Activated CD4-positive, alpha-beta memory T cell treated with anti-CD3 and anti-CD28 coated beads for 36 hours (primary cell): ENCODE measurements at regions not wholly inside any gene's neighbourhood (a gene's known extent, or its start where the extent isn't known, plus 50 kb on each side); places are given as distances from the start of the nearest gene placed in this dataset.

ENCODE experiments used
- CTCF ChIA-PET: fragments of 350-600 bp; sonication (Branson Sonifier 250); formaldehyde crosslinking; loops from one replicate; lab custom pipeline; 2021; ENCODE audit warnings: antibody characterized with exemption, inconsistent platforms; lab: Charles Lee
- POLR2A ChIA-PET: fragments of 350-600 bp; sonication (Branson Sonifier 250); formaldehyde crosslinking; loops from one replicate; lab custom pipeline; 2021; ENCODE audit warnings: antibody characterized with exemption; lab: Charles Lee
- DNase-seq: peaks from one replicate; pipeline ENCODE4 v3.0.0-alpha.2; 2020
- H3K27ac Mint-ChIP-seq: one replicate; pipeline ENCODE4 v1.8.0; 2021; ENCODE audit warnings: mixed read lengths
- H3K27me3 Mint-ChIP-seq: one replicate; pipeline ENCODE4 v1.8.0; 2021; ENCODE audit warnings: mixed read lengths
- H3K36me3 Mint-ChIP-seq: one replicate; pipeline ENCODE4 v1.8.0; 2021; ENCODE audit warnings: mixed read lengths
- H3K4me1 Mint-ChIP-seq: one replicate; pipeline ENCODE4 v1.8.0; 2021; ENCODE audit warnings: low read depth, mixed read lengths
- H3K4me3 Mint-ChIP-seq: one replicate; pipeline ENCODE4 v1.8.0; 2021; ENCODE audit warnings: mild to moderate bottlenecking, mixed read lengths
- H3K9me3 Mint-ChIP-seq: one replicate; pipeline ENCODE4 v1.8.0; 2021; ENCODE audit warnings: mixed read lengths
- intact Hi-C: fragments of 100-400 bp; cut with micrococcal nuclease; formaldehyde crosslinking; loops from one replicate; pipeline ENCODE4 v1.15.1; 2023

DNA sequence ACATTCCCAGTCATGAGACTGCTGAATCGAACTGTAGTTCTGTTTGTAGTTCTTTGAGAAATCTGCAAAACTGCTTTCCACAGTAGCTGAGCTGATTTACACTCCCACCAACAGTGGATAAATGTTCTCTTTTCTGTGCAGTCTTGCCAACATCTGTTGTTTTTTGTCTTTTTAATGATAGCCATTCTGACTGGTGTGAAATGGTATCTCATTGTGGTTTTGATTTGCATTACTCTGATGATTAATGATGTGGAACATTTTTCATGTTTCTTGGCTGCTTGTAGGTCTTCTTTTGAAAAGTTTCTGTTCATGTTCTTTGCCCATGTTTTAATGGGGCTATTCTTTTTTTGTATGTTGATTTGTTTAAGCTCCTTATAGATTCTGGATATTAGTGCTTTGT lies 187.3 kb upstream of the TLE4 start:
- CTCF ChIA-PET = no interaction called here
- Mint-ChIP-seq H3K4me3 (no peak overlapping the region), H3K27me3 (peaks cover 4% of the 10 kb centered on the region), H3K27ac (no peak overlapping the region), H3K36me3 (no peaks in the 10 kb centered on the region), H3K9me3 (peaks cover 3% of the 10 kb centered on the region), H3K4me1 (no peaks in the 10 kb centered on the region)
- intact Hi-C loops = no loop called here
- POLR2A ChIA-PET = no interaction called here
- no peak for DNase-seq

DNA sequence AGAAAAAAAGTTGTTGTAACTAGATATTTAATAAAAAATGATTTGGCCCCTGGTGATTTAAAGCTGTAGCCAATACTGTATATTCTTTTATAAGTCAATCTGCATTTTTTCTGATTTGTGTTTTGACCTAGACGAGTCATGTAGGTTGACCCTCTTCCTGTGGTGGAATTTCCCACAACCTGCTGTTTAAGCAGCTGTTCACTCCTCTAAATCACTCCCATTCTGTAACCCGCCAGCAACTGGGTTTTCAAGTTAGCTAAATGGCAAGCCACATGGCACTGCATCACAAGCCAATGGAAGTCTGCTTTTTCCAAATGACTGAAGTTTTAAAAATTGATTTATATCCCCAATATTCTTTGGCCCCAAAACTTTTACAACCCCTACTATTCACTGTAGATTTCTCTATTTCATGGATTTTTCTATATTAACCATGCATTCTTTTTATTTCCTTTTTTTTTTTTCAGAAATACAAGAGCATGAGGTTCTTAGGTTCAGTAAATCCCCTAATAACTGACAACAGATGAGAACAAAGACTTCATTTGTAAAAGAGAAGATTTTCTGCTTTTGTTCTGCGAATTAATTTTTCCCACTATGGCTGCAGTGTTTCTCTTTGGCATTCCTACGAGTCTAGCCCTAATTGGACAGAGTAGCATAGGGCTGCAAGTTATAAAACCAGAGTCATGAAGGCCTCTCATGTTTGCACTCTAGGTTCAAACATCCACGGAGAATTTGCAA lies 184.5 kb upstream of the TLE4 start:
- H3K27ac Mint-ChIP-seq = no peak overlapping the region
- ChIA-PET CTCF (no interaction called here), POLR2A (no interaction called here)
- H3K27me3 Mint-ChIP-seq = peaks cover 5% of the 10 kb centered on the region
- no peak for DNase-seq
- no peaks in the 10 kb centered on the region for H3K36me3 Mint-ChIP-seq
- H3K9me3 Mint-ChIP-seq = no peaks in the 10 kb centered on the region
- no peaks in the 10 kb centered on the region for H3K4me1 Mint-ChIP-seq
- intact Hi-C loops = no loop called here
- no peak overlapping the region for H3K4me3 Mint-ChIP-seq

DNA sequence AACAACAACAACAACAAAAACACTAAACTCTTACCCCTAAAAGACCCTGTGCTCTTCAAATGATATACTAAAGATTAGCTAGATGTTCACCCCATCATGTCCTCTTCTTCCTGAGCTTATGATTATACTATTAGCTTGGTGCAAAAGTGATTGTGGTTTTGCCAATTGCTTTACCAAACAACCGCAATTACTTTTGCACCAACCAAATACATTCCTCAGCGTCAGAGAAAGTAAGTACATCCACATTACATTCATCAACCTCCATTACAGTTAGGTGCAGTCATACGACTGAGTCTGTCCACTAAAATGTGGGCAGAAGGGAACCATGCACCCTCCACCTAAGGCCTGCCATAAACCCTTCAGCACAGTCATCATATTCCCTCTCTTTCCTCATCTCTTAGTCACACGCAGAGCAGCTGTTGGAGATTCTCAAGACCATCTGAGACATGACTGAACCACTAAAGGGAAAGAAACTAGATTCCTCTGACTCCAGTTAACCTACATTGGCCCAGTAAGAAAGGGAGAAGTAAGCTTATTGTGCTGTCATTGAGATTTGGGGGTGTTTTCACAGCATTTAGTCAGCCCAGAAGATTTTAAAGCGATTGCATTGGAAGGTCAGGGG lies 181.6 kb upstream of the TLE4 start:
- Mint-ChIP-seq H3K4me3 (no peak overlapping the region), H3K4me1 (no peaks in the 10 kb centered on the region), H3K27me3 (peaks cover 5% of the 10 kb centered on the region), H3K36me3 (no peaks in the 10 kb centered on the region), H3K27ac (no peak overlapping the region), H3K9me3 (no peaks in the 10 kb centered on the region)
- intact Hi-C loops = no loop called here
- no peak for DNase-seq
- ChIA-PET CTCF (no interaction called here), POLR2A (no interaction called here)

GRCh38 chr9:79390781-79391770 lies 180.7 kb upstream of the TLE4 start:
- ChIA-PET CTCF (no interaction called here), POLR2A (no interaction called here)
- Mint-ChIP-seq H3K4me3 (no peak overlapping the region), H3K27me3 (peaks cover 5% of the 10 kb centered on the region), H3K27ac (no peak overlapping the region), H3K4me1 (no peaks in the 10 kb centered on the region), H3K9me3 (no peaks in the 10 kb centered on the region), H3K36me3 (no peaks in the 10 kb centered on the region)
- no peak for DNase-seq
- intact Hi-C loops = no loop called here

- Mint-ChIP-seq H3K27ac (no peak overlapping the region), H3K9me3 (no peaks in the 10 kb centered on the region), H3K36me3 (no peaks in the 10 kb centered on the region), H3K4me3 (no peak overlapping the region), H3K27me3 (peaks cover 3% of the 10 kb centered on the region), H3K4me1 (no peaks in the 10 kb centered on the region)
- DNase-seq = no peak
- intact Hi-C loops = no loop called here
- CTCF ChIA-PET = no interaction called here
- POLR2A ChIA-PET = no interaction called here
Observed at GRCh38 chr9:79395228-79395627, 176.5 kb upstream of the TLE4 start.

DNA sequence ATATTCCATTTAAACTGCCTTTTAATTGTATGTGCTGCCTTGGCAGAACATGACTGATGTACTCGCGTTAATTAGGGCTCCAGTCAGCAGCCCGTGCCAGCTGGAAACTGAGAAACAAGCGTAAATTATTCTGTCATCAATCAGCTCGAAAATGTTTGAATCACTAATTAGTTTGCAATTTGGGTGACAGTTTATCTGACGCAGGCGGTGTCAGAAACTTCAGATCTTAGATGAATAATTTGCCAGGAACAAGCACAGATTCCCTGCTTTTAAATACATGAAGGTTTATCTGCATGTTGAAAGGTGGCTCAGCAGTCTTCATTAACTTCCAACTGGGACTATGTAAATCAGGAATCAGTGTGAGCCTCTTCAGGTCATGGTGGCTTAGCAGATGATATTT lies 176.0 kb upstream of the TLE4 start:
- Mint-ChIP-seq H3K9me3 (no peaks in the 10 kb centered on the region), H3K36me3 (no peaks in the 10 kb centered on the region), H3K4me3 (no peak overlapping the region), H3K27ac (no peak overlapping the region), H3K27me3 (peaks cover 3% of the 10 kb centered on the region), H3K4me1 (no peaks in the 10 kb centered on the region)
- POLR2A ChIA-PET = no interaction called here
- intact Hi-C loops = no loop called here
- no peak for DNase-seq
- CTCF ChIA-PET = no interaction called here

- Mint-ChIP-seq H3K4me1 (no peaks in the 10 kb centered on the region), H3K4me3 (no peak overlapping the region), H3K36me3 (no peaks in the 10 kb centered on the region), H3K27me3 (peaks cover 3% of the 10 kb centered on the region), H3K9me3 (no peaks in the 10 kb centered on the region), H3K27ac (no peak overlapping the region)
- POLR2A ChIA-PET = no interaction called here
- DNase-seq = no peak
- CTCF ChIA-PET = no interaction called here
- intact Hi-C loops = no loop called here
Observed at GRCh38 chr9:79396168-79396567, 175.6 kb upstream of the TLE4 start.

DNA sequence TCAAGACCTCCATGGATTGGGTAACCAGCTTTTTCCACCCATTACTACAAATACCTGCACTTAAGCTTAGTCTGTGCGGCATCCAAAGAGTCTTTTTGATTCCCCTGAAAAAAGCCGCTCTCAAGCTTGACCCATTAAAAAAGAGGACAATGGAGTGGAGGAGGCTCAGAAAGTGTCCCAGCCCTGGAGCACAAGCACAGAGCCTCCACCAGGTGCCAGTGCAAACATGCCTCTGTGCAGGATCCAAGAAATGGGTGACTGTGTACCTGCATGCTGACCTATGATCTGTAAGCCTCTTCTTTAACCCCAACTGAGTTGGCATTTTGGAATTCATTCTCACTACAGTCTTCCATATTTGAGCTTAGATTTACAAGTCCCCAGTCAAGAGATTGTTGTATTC lies 168.3 kb upstream of the TLE4 start:
- H3K36me3 Mint-ChIP-seq = no peaks in the 10 kb centered on the region
- ChIA-PET CTCF (no interaction called here), POLR2A (no interaction called here)
- peaks cover 2% of the 10 kb centered on the region for H3K27me3 Mint-ChIP-seq
- no peaks in the 10 kb centered on the region for H3K9me3 Mint-ChIP-seq
- no peak overlapping the region for H3K4me3 Mint-ChIP-seq
- H3K27ac Mint-ChIP-seq = no peak overlapping the region
- no peaks in the 10 kb centered on the region for H3K4me1 Mint-ChIP-seq
- DNase-seq = peak; percentile 10
- intact Hi-C loops = no loop called here

GRCh38 chr9:79408200-79408599 lies 163.6 kb upstream of the TLE4 start:
- H3K4me3 Mint-ChIP-seq = no peak overlapping the region

GRCh38 chr9:79408617-79409016 lies 163.1 kb upstream of the TLE4 start:
- H3K9me3 Mint-ChIP-seq = no peaks in the 10 kb centered on the region
- intact Hi-C loops = no loop called here
- H3K27me3 Mint-ChIP-seq = peaks cover 2% of the 10 kb centered on the region
- ChIA-PET POLR2A (no interaction called here), CTCF (no interaction called here)
- DNase-seq = no peak
- H3K36me3 Mint-ChIP-seq = no peaks in the 10 kb centered on the region
- H3K4me1 Mint-ChIP-seq = no peaks in the 10 kb centered on the region
- no peak overlapping the region for H3K4me3 Mint-ChIP-seq
- H3K27ac Mint-ChIP-seq = no peak overlapping the region

More at GRCh38 chr9:79408200-79408599, 163.6 kb upstream of the TLE4 start:
- intact Hi-C loops = no loop called here
- no peaks in the 10 kb centered on the region for H3K9me3 Mint-ChIP-seq
- H3K27ac Mint-ChIP-seq = no peak overlapping the region
- H3K36me3 Mint-ChIP-seq = no peaks in the 10 kb centered on the region
- H3K27me3 Mint-ChIP-seq = peaks cover 2% of the 10 kb centered on the region
- POLR2A ChIA-PET = no interaction called here
- no peak for DNase-seq
- CTCF ChIA-PET = no interaction called here
- no peaks in the 10 kb centered on the region for H3K4me1 Mint-ChIP-seq

DNA sequence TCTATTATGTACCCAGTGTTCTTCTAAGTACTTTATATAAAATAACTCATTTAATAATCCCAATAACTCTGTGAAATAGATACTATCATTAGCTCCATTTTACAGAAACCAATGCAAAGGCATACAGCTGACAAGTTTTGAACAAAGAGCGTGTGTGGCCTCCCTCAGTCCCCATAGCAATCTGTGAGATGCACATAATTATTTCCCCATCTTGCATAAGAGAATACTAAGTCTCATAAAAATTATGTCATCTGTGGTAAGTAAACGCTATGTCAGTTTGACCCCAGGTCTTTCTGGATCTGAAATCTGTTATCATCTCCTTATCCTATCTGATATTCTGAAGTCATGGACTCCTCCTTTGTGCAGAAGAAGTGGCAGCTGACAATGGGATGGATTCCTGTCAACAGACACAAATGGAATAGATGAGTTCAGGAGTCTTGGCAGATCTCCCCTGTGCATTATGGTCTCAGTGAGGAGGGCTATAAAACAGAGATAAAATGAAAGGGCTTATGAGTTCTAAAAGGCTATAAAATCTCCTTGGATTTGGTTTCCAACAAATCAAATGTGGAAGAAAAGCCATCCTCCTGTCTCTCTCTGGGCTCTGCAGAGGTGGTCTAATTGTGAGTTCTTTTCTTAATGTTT lies 162.5 kb upstream of the TLE4 start:
- Mint-ChIP-seq H3K4me3 (no peak overlapping the region), H3K36me3 (no peaks in the 10 kb centered on the region), H3K4me1 (no peaks in the 10 kb centered on the region), H3K9me3 (no peaks in the 10 kb centered on the region), H3K27ac (no peak overlapping the region), H3K27me3 (peaks cover 2% of the 10 kb centered on the region)
- POLR2A ChIA-PET = no interaction called here
- CTCF ChIA-PET = no interaction called here
- intact Hi-C loops = no loop called here
- DNase-seq = no peak

- Mint-ChIP-seq H3K4me1 (no peaks in the 10 kb centered on the region), H3K27me3 (peaks cover 11% of the 10 kb centered on the region), H3K9me3 (peaks cover 26% of the 10 kb centered on the region), H3K4me3 (no peak overlapping the region), H3K27ac (no peak overlapping the region), H3K36me3 (peaks cover 9% of the 10 kb centered on the region)
- intact Hi-C loops = no loop called here
- CTCF ChIA-PET = interaction anchor here (0.7 kb wide), 1 partner anchor 918 kb away, joined by 3 read pairs; no protein-coding TSS in a partner anchor
- DNase-seq = no peak
- POLR2A ChIA-PET = no interaction called here
Observed at GRCh38 chr9:79425840-79426239, 145.9 kb upstream of the TLE4 start.
